ENCODE measurements at regions not wholly inside any gene's neighbourhood (a gene's known extent, or its start where the extent isn't known, plus 50 kb on each side); places are given as distances from the start of the nearest gene placed in this dataset.

- TF ChIP-seq CHD7 (IDR thresholded peaks at IDR 0.05; ENCODE audit: insufficient replicate concordance, low read length) (no peak), HDAC6 (IDR thresholded peaks at IDR 0.05; ENCODE audit: low read depth, low read length) (no peak), SIRT6 (IDR thresholded peaks at IDR 0.05; ENCODE audit: low read length) (no peak), CTCF (IDR thresholded peaks at IDR 0.05; ENCODE audit: control extremely low read depth in 1 of 3, insufficient read depth in 1 of 3, low read depth in 1 of 3, low read length in 3 of 3) (no peak), GABPA (IDR thresholded peaks at IDR 0.05; ENCODE audit: borderline replicate concordance, insufficient read depth, low read length) (no peak), BRCA1 (IDR thresholded peaks at IDR 0.05; ENCODE audit: low read depth, low read length) (no peak), CEBPB (IDR thresholded peaks at IDR 0.05; ENCODE audit: low read depth, low read length) (no peak), MAFK (IDR thresholded peaks at IDR 0.05; ENCODE audit: low read depth, low read length) (no peak), SP4 (IDR thresholded peaks at IDR 0.05; ENCODE audit: low read length) (no peak), RBBP5 (IDR thresholded peaks at IDR 0.05; ENCODE audit: borderline replicate concordance, low read depth, low read length) (no peak), JUND (IDR thresholded peaks at IDR 0.05; ENCODE audit: low read length) (no peak)
These were observed 229.4 kb upstream of the MYO3A start (continued) for GRCh38 chr10:25704622-25705021.
